H9 (cell line): ENCODE measurements at regions not wholly inside any gene's neighbourhood (a gene's known extent, or its start where the extent isn't known, plus 50 kb on each side); places are given as distances from the start of the nearest gene placed in this dataset.

ENCODE experiments used
- DNase-seq: peaks from one replicate; pipeline ENCODE4 v3.0.0-alpha.2; 2017
- H2AFZ ChIP-seq: one replicate; pipeline ENCODE4 v1.6.1; 2013; ENCODE audit warnings: mild to moderate bottlenecking, low read length, control low read depth, moderate library complexity
- H2AK5ac ChIP-seq: 2 replicates; pipeline ENCODE4 v1.6.1; 2013; ENCODE audit warnings: low read length, control low read depth, mixed read lengths; ENCODE audit not compliant: insufficient read length
- H2BK120ac ChIP-seq: one replicate; pipeline ENCODE4 v1.6.1; 2013; ENCODE audit warnings: low read depth, mild to moderate bottlenecking, low read length, control low read depth, inconsistent platforms; ENCODE audit not compliant: poor library complexity, severe bottlenecking
- H2BK12ac ChIP-seq: 2 replicates; pipeline ENCODE4 v1.6.1; 2013; ENCODE audit warnings: low read length, control low read depth, mixed read lengths, low read depth; ENCODE audit not compliant: insufficient read length
- H2BK15ac ChIP-seq: 2 replicates; pipeline ENCODE4 v1.6.1; 2013; ENCODE audit warnings: low read depth, low read length, control low read depth
- H2BK20ac ChIP-seq: one replicate; pipeline ENCODE4 v1.6.1; 2013; ENCODE audit warnings: low read depth, mild to moderate bottlenecking, low read length, control low read depth, inconsistent platforms; ENCODE audit not compliant: poor library complexity, severe bottlenecking
- H2BK5ac ChIP-seq: 2 replicates; pipeline ENCODE4 v1.6.1; 2013; ENCODE audit warnings: low read length, control low read depth, mixed read lengths; ENCODE audit not compliant: insufficient read length
- H3K14ac ChIP-seq: 2 replicates; pipeline ENCODE4 v1.6.1; 2013; ENCODE audit warnings: low read length, control low read depth; ENCODE audit not compliant: insufficient read depth
- H3K18ac ChIP-seq: 2 replicates; pipeline ENCODE4 v1.6.1; 2013; ENCODE audit warnings: low read depth, mild to moderate bottlenecking, mixed read lengths, low read length, control low read depth; ENCODE audit not compliant: insufficient read length
- H3K23ac ChIP-seq: 2 replicates; pipeline ENCODE4 v1.6.1; 2013; ENCODE audit warnings: low read length, control low read depth, mixed read lengths, low read depth; ENCODE audit not compliant: insufficient read length
- H3K23me2 ChIP-seq: 2 replicates; pipeline ENCODE4 v1.6.1; 2013; ENCODE audit warnings: low read depth, mild to moderate bottlenecking, mixed read lengths, low read length, control low read depth; ENCODE audit not compliant: insufficient read length, poor library complexity, severe bottlenecking
- H3K27ac ChIP-seq: 2 replicates; pipeline ENCODE4 v1.5.1; 2013; ENCODE audit warnings: low read length, control low read depth, mixed read lengths, low read depth; ENCODE audit not compliant: insufficient read length
- H3K27me3 ChIP-seq: 2 replicates; pipeline ENCODE4 v1.6.1; 2013; ENCODE audit warnings: low read length, control low read depth, inconsistent platforms; ENCODE audit not compliant: insufficient read depth
- H3K4ac ChIP-seq: 2 replicates; pipeline ENCODE4 v1.6.1; 2013; ENCODE audit warnings: low read depth, mild to moderate bottlenecking, control low read depth, inconsistent platforms, low read length, moderate library complexity
- H3K4me1 ChIP-seq: 2 replicates; pipeline ENCODE4 v1.6.1; 2013; ENCODE audit warnings: low read length, control low read depth, inconsistent platforms; ENCODE audit not compliant: insufficient read depth
- H3K4me2 ChIP-seq: 2 replicates; pipeline ENCODE4 v1.6.1; 2013; ENCODE audit warnings: low read length, control low read depth, mixed read lengths; ENCODE audit not compliant: insufficient read length, insufficient read depth
- H3K56ac ChIP-seq: 2 replicates; pipeline ENCODE4 v1.6.1; 2013; ENCODE audit warnings: low read depth, mild to moderate bottlenecking, mixed read lengths, low read length, control low read depth; ENCODE audit not compliant: insufficient read length
- H3K79me1 ChIP-seq: 2 replicates; pipeline ENCODE4 v1.6.1; 2013; ENCODE audit warnings: low read depth, mild to moderate bottlenecking, moderate library complexity, low read length, control low read depth, inconsistent platforms; ENCODE audit not compliant: insufficient read depth, poor library complexity, severe bottlenecking
- H3K79me2 ChIP-seq: 2 replicates; pipeline ENCODE4 v1.6.1; 2013; ENCODE audit warnings: low read length, control low read depth, inconsistent platforms; ENCODE audit not compliant: insufficient read depth
- H3K9ac ChIP-seq: 2 replicates; pipeline ENCODE4 v1.6.1; 2013; ENCODE audit warnings: low read length, control low read depth, mixed read lengths; ENCODE audit not compliant: insufficient read length; ENCODE audit errors: extremely low read depth
- H3K9me3 ChIP-seq: one replicate; pipeline ENCODE4 v1.6.1; 2013; ENCODE audit warnings: low read depth, low read length, inconsistent platforms; ENCODE audit not compliant: control insufficient read depth
- H3T11ph ChIP-seq: one replicate; pipeline ENCODE4 v1.6.1; 2013; ENCODE audit warnings: mild to moderate bottlenecking, low read length, control low read depth, inconsistent platforms
- H4K20me1 ChIP-seq: one replicate; pipeline ENCODE4 v1.6.1; 2013; ENCODE audit not compliant: control insufficient read depth, insufficient read length, insufficient read depth
- H4K5ac ChIP-seq: 2 replicates; pipeline ENCODE4 v1.6.1; 2013; ENCODE audit warnings: low read depth, mild to moderate bottlenecking, mixed read lengths, low read length, control low read depth; ENCODE audit not compliant: insufficient read length
- H4K8ac ChIP-seq: replicated peaks from 2 replicates; pipeline ENCODE4 v1.6.1; 2013; ENCODE audit warnings: low read length, control low read depth, mixed read lengths, low read depth; ENCODE audit not compliant: insufficient read length
- H4K91ac ChIP-seq: 2 replicates; pipeline ENCODE4 v1.6.1; 2013; ENCODE audit warnings: low read depth, mild to moderate bottlenecking, moderate library complexity, mixed read lengths, low read length, control low read depth; ENCODE audit not compliant: insufficient read length
- H3K27ac Mint-ChIP-seq, 3 experiments: 2 replicates in 2 of 3; 3 replicates in 1 of 3; pipeline ENCODE4 v1.8.0; 2020 to 2021; ENCODE audit warnings: mixed read lengths in 3 of 3, mild to moderate bottlenecking in 1 of 3, moderate library complexity in 1 of 3
- H3K27me3 Mint-ChIP-seq: 2 replicates; pipeline ENCODE4 v1.8.0; 2021; ENCODE audit warnings: low read depth, mild to moderate bottlenecking, moderate library complexity, mixed read lengths
- H3K36me3 Mint-ChIP-seq, 3 experiments: 2 replicates in 2 of 3; 3 replicates in 1 of 3; pipeline ENCODE4 v1.8.0; 2020 to 2021; ENCODE audit warnings: low read depth in 3 of 3, mixed read lengths in 3 of 3; ENCODE audit not compliant: insufficient read depth in 1 of 3
- H3K4me1 Mint-ChIP-seq, 2 experiments: 2 replicates each; pipeline ENCODE4 v1.8.0; 2020; ENCODE audit warnings: mixed read lengths in 2 of 2
- H3K4me3 Mint-ChIP-seq, 2 experiments: 2 replicates in 1 of 2; 3 replicates in 1 of 2; pipeline ENCODE4 v1.8.0; 2020 to 2021; ENCODE audit warnings: mild to moderate bottlenecking in 2 of 2, mixed read lengths in 2 of 2, moderate library complexity in 1 of 2
- H3K9me3 Mint-ChIP-seq, 2 experiments: 2 replicates in 1 of 2; 3 replicates in 1 of 2; pipeline ENCODE4 v1.8.0; 2020; ENCODE audit warnings: mild to moderate bottlenecking in 2 of 2, mixed read lengths in 2 of 2, moderate library complexity in 1 of 2
- CTCF ChIP-seq: fragments of 200-600 bp; sonication (generic); conservative IDR thresholded peaks from 3 replicates; pipeline ENCODE4 v1.8.0; 2021; ENCODE audit warnings: antibody characterized with exemption, mild to moderate bottlenecking
- WGBS: extraction: QIAGEN DNeasy Blood & Tissue Kit; methylation state at CpG from one replicate; pipeline ENCODE4 v1.1.7; 2013; ENCODE audit warnings: missing lambda C conversion rate, low lambda C conversion rate, mixed read lengths; ENCODE audit not compliant: insufficient read length; ENCODE audit errors: extremely low coverage; 5-methylcytosine and 5-hydroxymethylcytosine counted together

- Histone ChIP-seq H3K27me3 (no peaks in the 10 kb centered on the region), H3T11ph (no peak overlapping the region), H2AK5ac (no peak overlapping the region), H4K5ac (no peak overlapping the region), H3K56ac (no peak overlapping the region), H4K20me1 (no peaks in the 10 kb centered on the region), H3K4me2 (no peak overlapping the region), H3K79me1 (no peaks in the 10 kb centered on the region), H2BK15ac (no peak overlapping the region), H3K14ac (no peak overlapping the region), H3K9ac (no peak overlapping the region), H4K91ac (no peak overlapping the region), H3K27ac (no peak overlapping the region), H3K4ac (no peak overlapping the region), H2BK12ac (no peak overlapping the region), H3K79me2 (no peaks in the 10 kb centered on the region), H3K23me2 (peaks cover 2% of the 10 kb centered on the region), H3K4me1 (no peaks in the 10 kb centered on the region), H4K8ac (no peak overlapping the region), H2BK5ac (no peak overlapping the region), H2BK20ac (no peak overlapping the region), H3K23ac (no peak overlapping the region), H2BK120ac (no peak overlapping the region), H2AFZ (no peak overlapping the region), H3K9me3 (no peaks in the 10 kb centered on the region), H3K18ac (no peak overlapping the region)
- Mint-ChIP-seq H3K27me3 (no peaks in the 10 kb centered on the region), H3K4me3 (no peak overlapping the region), H3K9me3 (no peaks in the 10 kb centered on the region; a peak in 1 of 5 replicates), H3K4me1 (no peaks in the 10 kb centered on the region), H3K27ac (no peak overlapping the region), H3K36me3 (no peaks in the 10 kb centered on the region)
- DNase-seq, result no peak
- no CpG with 5 or more reads among the region's 4 CpGs for WGBS
- TF ChIP-seq CTCF, result no peak
These were observed 52.0 kb upstream of the MBOAT2 start for GRCh38 chr2:9055471-9055870.
